HUES48 (cell line): ENCODE measurements at regions not wholly inside any gene's neighbourhood (a gene's known extent, or its start where the extent isn't known, plus 50 kb on each side); places are given as distances from the start of the nearest gene placed in this dataset.

Experiments used
- H3K27ac ChIP-seq: one replicate; pipeline ENCODE4 v1.7.0; 2013; ENCODE audit warnings: low read depth, low read length, inconsistent platforms
- H3K27me3 ChIP-seq: 2 replicates; pipeline ENCODE4 v1.6.1; 2013; ENCODE audit warnings: mild to moderate bottlenecking, low read length; ENCODE audit not compliant: control insufficient read depth, insufficient read depth
- H3K36me3 ChIP-seq: 2 replicates; pipeline ENCODE4 v1.6.1; 2013; ENCODE audit warnings: low read length; ENCODE audit not compliant: control insufficient read depth, insufficient read depth
- H3K4me1 ChIP-seq: 2 replicates; pipeline ENCODE4 v1.6.1; 2013; ENCODE audit warnings: mild to moderate bottlenecking, low read length; ENCODE audit not compliant: control insufficient read depth, insufficient read depth
- H3K4me3 ChIP-seq: 2 replicates; pipeline ENCODE4 v1.5.1; 2013; ENCODE audit warnings: mild to moderate bottlenecking, low read depth, low read length
- H3K9ac ChIP-seq: 2 replicates; pipeline ENCODE4 v1.6.1; 2013; ENCODE audit warnings: mild to moderate bottlenecking, low read depth, low read length, moderate library complexity
- H3K9me3 ChIP-seq: 2 replicates; pipeline ENCODE4 v1.6.1; 2013; ENCODE audit warnings: low read length; ENCODE audit not compliant: control insufficient read depth, insufficient read depth

- Histone ChIP-seq H3K9ac (no peak overlapping the region), H3K27me3 (no peaks in the 10 kb centered on the region), H3K27ac (no peak overlapping the region), H3K36me3 (no peaks in the 10 kb centered on the region), H3K4me1 (peaks cover 3% of the 10 kb centered on the region; the same call in 1 of the 2 replicates), H3K4me3 (0 out of 2 replicates have a peak overlapping the region, but pooled peaks have one; percentile 23), H3K9me3 (peaks cover 3% of the 10 kb centered on the region; the same call in 1 of the 2 replicates)
These were observed 79.7 kb upstream of the GNG2 start for GRCh38 chr14:51780741-51781140.

DNA sequence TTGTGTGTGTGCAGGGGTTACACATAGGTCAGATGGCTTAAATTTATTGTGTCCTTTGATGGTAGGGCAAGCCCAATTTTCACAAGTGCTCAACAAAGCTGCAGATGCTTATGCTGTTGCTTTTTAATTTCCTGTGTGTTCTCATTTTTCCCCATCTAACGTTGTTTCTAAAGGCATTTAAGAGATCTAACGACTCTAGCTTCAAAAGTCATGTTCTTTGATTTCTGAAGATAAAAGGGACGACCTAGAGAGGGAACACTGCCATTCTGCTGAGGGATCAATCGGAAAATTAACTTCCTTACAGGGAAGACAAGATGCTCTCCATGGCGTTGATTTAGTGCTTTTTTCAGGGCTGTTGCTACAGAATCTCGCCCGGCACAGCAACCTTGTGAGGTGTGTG is 79.0 kb upstream of the GNG2 start:
- no peaks in the 10 kb centered on the region for H3K36me3 ChIP-seq
- H3K27ac ChIP-seq: no peak overlapping the region
- 0 out of 2 replicates have a peak, but pooled peaks cover 3% of the 10 kb centered on the region for H3K4me1 ChIP-seq
- H3K9me3 ChIP-seq: peaks cover 10% of the 10 kb centered on the region
- H3K4me3 ChIP-seq: no peak overlapping the region
- H3K9ac ChIP-seq: no peak overlapping the region
- no peaks in the 10 kb centered on the region for H3K27me3 ChIP-seq

DNA sequence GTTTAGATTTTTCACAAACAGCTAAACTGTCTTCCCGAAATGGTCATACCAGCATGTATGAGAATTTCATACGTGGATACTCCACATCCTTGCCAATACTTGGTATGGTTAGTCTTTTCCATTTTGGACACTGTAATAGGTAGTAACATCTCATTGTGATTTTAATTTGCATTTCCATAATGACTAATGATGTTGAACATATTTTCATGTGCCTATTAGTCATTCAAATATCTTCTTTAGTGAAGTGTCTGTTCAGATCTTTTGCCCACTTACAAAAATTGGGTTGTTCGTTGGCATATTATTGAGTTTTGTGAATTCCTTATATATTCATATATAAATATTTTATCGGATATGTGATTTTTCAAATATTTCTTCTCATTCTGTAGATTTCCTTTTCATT is 78.0 kb upstream of the GNG2 start:
- Histone ChIP-seq H3K4me1 (0 out of 2 replicates have a peak, but pooled peaks cover 3% of the 10 kb centered on the region), H3K9me3 (peaks cover 13% of the 10 kb centered on the region), H3K27ac (no peak overlapping the region), H3K4me3 (no peak overlapping the region), H3K27me3 (no peaks in the 10 kb centered on the region), H3K36me3 (no peaks in the 10 kb centered on the region), H3K9ac (no peak overlapping the region)

DNA sequence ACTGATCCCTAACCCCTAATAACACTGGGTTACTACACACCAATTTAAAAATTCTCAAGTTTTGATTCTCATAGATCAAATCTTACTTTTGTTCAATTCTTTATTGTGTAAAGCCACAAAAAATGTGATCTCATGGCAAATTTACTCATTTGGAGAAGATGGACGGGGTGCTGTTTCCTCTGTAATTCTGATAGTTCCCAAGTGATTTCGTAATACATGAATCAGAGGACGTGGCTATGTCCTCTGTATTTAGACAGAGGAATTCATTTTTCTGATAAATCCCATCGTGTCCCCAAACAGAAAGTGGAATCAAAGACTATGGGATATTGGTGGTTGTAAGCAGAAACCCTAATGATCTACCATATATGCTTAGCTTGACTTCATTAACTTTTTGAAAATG is 76.6 kb upstream of the GNG2 start:
- H3K27ac ChIP-seq: no peak overlapping the region
- H3K9me3 ChIP-seq: peaks cover 13% of the 10 kb centered on the region
- H3K4me1 ChIP-seq: 0 out of 2 replicates have a peak, but pooled peaks cover 3% of the 10 kb centered on the region
- no peak overlapping the region for H3K4me3 ChIP-seq
- no peaks in the 10 kb centered on the region for H3K27me3 ChIP-seq
- no peak overlapping the region for H3K9ac ChIP-seq
- H3K36me3 ChIP-seq: no peaks in the 10 kb centered on the region

- H3K9ac ChIP-seq: no peak overlapping the region
- H3K27ac ChIP-seq: no peak overlapping the region
- no peak overlapping the region for H3K4me3 ChIP-seq
- H3K4me1 ChIP-seq: 0 out of 2 replicates have a peak, but pooled peaks cover 3% of the 10 kb centered on the region
- no peaks in the 10 kb centered on the region for H3K36me3 ChIP-seq
- peaks cover 13% of the 10 kb centered on the region for H3K9me3 ChIP-seq
- H3K27me3 ChIP-seq: no peaks in the 10 kb centered on the region
These were observed 75.9 kb upstream of the GNG2 start for GRCh38 chr14:51784466-51784865.

DNA sequence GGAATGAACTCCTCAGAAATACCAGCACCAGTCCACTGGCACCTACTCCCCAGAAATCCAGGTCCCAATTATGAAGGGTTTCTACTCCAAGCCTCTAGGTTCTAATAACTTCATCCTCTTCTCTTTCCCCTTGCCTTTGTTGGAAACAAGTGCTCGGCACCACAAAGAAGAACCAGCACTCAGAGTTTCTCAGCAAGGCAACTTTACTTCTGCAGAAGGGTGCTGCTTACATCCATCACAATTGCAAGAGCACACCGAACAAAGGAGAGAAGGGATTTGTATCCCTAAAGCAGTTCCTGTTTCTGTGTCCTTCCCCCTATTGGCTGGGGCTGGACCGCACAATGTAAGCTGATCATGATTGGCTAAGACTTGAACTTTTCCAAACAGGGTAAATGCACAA is 74.2 kb upstream of the GNG2 start:
- no peaks in the 10 kb centered on the region for H3K4me1 ChIP-seq
- H3K9me3 ChIP-seq: peaks cover 13% of the 10 kb centered on the region
- no peak overlapping the region for H3K9ac ChIP-seq
- no peak overlapping the region for H3K4me3 ChIP-seq
- no peaks in the 10 kb centered on the region for H3K27me3 ChIP-seq
- no peaks in the 10 kb centered on the region for H3K36me3 ChIP-seq
- no peak overlapping the region for H3K27ac ChIP-seq

GRCh38 chr14:51787352-51787751 is 73.1 kb upstream of the GNG2 start:
- no peak overlapping the region for H3K4me3 ChIP-seq
- H3K4me1 ChIP-seq: no peaks in the 10 kb centered on the region
- no peaks in the 10 kb centered on the region for H3K36me3 ChIP-seq
- H3K27me3 ChIP-seq: no peaks in the 10 kb centered on the region
- peaks cover 13% of the 10 kb centered on the region for H3K9me3 ChIP-seq
- no peak overlapping the region for H3K27ac ChIP-seq
- H3K9ac ChIP-seq: no peak overlapping the region

DNA sequence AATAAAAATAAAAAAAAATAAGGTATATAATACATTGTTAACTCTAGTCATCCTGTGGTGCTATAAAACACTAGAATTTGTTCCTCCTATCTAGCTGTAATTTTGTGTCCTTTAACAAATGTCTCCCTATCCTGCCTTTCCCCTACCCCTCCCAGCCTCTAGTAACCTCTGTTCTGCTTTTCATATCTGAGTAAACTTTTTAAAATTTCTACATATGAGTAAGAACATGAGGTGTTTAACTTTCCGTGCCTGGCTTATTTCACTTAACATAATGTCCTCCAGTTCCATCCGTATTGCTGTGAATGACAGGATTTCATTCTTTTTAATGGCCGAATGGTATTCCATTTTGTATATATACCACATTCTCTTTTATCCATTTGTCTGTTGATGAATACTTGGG is 71.3 kb upstream of the GNG2 start:
- Histone ChIP-seq H3K36me3 (no peaks in the 10 kb centered on the region), H3K27me3 (no peaks in the 10 kb centered on the region), H3K27ac (no peak overlapping the region), H3K9ac (no peak overlapping the region), H3K9me3 (peaks cover 13% of the 10 kb centered on the region), H3K4me3 (no peak overlapping the region), H3K4me1 (no peaks in the 10 kb centered on the region)

GRCh38 chr14:51789596-51789995 is 70.8 kb upstream of the GNG2 start:
- no peak overlapping the region for H3K4me3 ChIP-seq
- H3K27ac ChIP-seq: no peak overlapping the region
- H3K9me3 ChIP-seq: peaks cover 13% of the 10 kb centered on the region
- H3K27me3 ChIP-seq: no peaks in the 10 kb centered on the region
- H3K9ac ChIP-seq: no peak overlapping the region
- H3K4me1 ChIP-seq: no peaks in the 10 kb centered on the region
- H3K36me3 ChIP-seq: no peaks in the 10 kb centered on the region

- Histone ChIP-seq H3K27ac (no peak overlapping the region), H3K36me3 (no peaks in the 10 kb centered on the region), H3K4me3 (no peak overlapping the region), H3K9ac (no peak overlapping the region), H3K9me3 (no peaks in the 10 kb centered on the region), H3K27me3 (no peaks in the 10 kb centered on the region), H3K4me1 (no peaks in the 10 kb centered on the region)
These were observed 67.6 kb upstream of the GNG2 start for GRCh38 chr14:51792809-51793208.

DNA sequence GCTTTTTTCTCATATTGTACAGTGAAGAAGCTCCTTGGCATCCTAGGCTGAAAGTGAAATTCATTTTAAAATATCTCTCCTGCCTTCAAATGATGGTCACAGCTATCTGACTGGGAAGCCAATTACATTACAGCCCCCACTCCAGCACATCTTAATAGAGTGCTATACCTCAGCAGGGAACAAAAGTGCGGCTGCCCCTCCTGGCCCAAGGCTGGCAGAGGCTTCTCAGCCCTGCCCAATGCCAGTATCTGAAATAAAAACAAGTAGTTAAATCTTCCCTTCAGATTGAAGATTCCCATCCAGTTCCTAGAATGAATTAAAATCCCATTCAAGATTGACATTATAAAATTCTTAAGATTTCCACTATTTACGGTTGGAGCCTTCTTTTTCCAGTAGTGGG is 54.9 kb upstream of the GNG2 start:
- H3K27ac ChIP-seq: no peak overlapping the region
- H3K36me3 ChIP-seq: no peaks in the 10 kb centered on the region
- peaks cover 6% of the 10 kb centered on the region for H3K9me3 ChIP-seq
- no peak overlapping the region for H3K9ac ChIP-seq
- no peaks in the 10 kb centered on the region for H3K27me3 ChIP-seq
- H3K4me3 ChIP-seq: no peak overlapping the region
- no peaks in the 10 kb centered on the region for H3K4me1 ChIP-seq
